ENCODE measurements at regions not wholly inside any gene's neighbourhood (a gene's known extent, or its start where the extent isn't known, plus 50 kb on each side); places are given as distances from the start of the nearest gene placed in this dataset.

DNA sequence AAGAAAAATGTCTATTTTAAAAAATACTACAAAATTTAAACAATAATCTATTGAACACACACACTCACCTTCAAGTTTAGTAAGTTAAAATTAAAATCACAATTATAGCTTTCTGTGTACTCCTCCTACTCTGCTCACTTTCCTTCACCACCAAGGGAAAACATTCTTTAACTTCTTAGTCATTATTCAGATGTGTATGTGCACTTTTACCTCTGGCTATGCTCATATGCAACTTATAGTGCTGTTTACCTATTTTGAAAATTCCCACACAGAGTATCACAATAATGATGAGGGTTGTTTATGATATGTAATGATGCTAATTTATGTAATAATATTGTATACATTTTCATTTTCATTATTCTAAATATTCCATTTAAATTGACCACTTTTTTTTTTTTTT is 661.4 kb downstream of the MRPL39 start:
- TF ChIP-seq, protein P1, sequence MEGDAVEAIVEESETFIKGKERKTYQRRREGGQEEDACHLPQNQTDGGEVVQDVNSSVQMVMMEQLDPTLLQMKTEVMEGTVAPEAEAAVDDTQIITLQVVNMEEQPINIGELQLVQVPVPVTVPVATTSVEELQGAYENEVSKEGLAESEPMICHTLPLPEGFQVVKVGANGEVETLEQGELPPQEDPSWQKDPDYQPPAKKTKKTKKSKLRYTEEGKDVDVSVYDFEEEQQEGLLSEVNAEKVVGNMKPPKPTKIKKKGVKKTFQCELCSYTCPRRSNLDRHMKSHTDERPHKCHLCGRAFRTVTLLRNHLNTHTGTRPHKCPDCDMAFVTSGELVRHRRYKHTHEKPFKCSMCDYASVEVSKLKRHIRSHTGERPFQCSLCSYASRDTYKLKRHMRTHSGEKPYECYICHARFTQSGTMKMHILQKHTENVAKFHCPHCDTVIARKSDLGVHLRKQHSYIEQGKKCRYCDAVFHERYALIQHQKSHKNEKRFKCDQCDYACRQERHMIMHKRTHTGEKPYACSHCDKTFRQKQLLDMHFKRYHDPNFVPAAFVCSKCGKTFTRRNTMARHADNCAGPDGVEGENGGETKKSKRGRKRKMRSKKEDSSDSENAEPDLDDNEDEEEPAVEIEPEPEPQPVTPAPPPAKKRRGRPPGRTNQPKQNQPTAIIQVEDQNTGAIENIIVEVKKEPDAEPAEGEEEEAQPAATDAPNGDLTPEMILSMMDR (IDR thresholded peaks at IDR 0.05; ENCODE audit: low read length) = no peak
- TF ChIP-seq EZH2phosphoT487 (IDR thresholded peaks at IDR 0.05; ENCODE audit: low read length) (no peak), EZH2 (optimal IDR thresholded peaks at IDR 0.05; ENCODE audit: low read depth, low read length) (no peak)
